Naive thymus-derived CD8-positive, alpha-beta T cell (primary cell): ENCODE measurements at regions not wholly inside any gene's neighbourhood (a gene's known extent, or its start where the extent isn't known, plus 50 kb on each side); places are given as distances from the start of the nearest gene placed in this dataset.
"Not testable (repeated sequence)": the region's sequence is repeated elsewhere in the genome, so short reads cannot be mapped to it uniquely, and the experiment has no call there.

ENCODE experiments used
- ATAC-seq, 2 donors: fragments of 150-1000 bp; cut with Tn5 transposase in 1 of 2; sonication (Bioruptor Pico), chemical (Tn5 transposase) in 1 of 2; 1 replicate in 1 of 2; 2 replicates in 1 of 2; pipeline ENCODE4 v1.10.0; 2021; ENCODE audit warnings: mild to moderate bottlenecking in 2 of 2, moderate library complexity in 2 of 2
- POLR2A ChIA-PET: fragments of 350-600 bp; sonication (Branson Sonifier 250); formaldehyde crosslinking; loops from one replicate; lab custom pipeline; 2021; ENCODE audit warnings: antibody characterized with exemption; lab: Charles Lee
- DNase-seq, 10 donors: peaks; one replicate each; pipeline versions ENCODE4 v3.0.0 to v3.0.0-alpha.2; 2020 to 2022
- H3K27ac Mint-ChIP-seq, 10 donors: one replicate each; pipeline ENCODE4 v1.8.0; 2020 to 2022; ENCODE audit warnings: mild to moderate bottlenecking in 10 of 10, mixed read lengths in 10 of 10, moderate library complexity in 4 of 10, inconsistent platforms in 1 of 10
- H3K27me3 Mint-ChIP-seq, 5 donors: one replicate each; pipeline ENCODE4 v1.8.0; 2021 to 2022; ENCODE audit warnings: mixed read lengths in 5 of 5
- H3K36me3 Mint-ChIP-seq, 3 donors: one replicate each; pipeline ENCODE4 v1.8.0; 2020 to 2022; ENCODE audit warnings: mixed read lengths in 3 of 3, mild to moderate bottlenecking in 2 of 3, inconsistent platforms in 1 of 3
- H3K4me1 Mint-ChIP-seq, 4 donors: one replicate each; pipeline ENCODE4 v1.8.0; 2021 to 2022; ENCODE audit warnings: mixed read lengths in 4 of 4
- H3K4me3 Mint-ChIP-seq, 10 donors: one replicate each; pipeline ENCODE4 v1.8.0; 2020 to 2022; ENCODE audit warnings: mild to moderate bottlenecking in 10 of 10, mixed read lengths in 10 of 10, moderate library complexity in 6 of 10, inconsistent platforms in 1 of 10
- H3K9me3 Mint-ChIP-seq, 9 donors: one replicate each; pipeline ENCODE4 v1.8.0; 2020 to 2022; ENCODE audit warnings: mixed read lengths in 9 of 9, mild to moderate bottlenecking in 3 of 9, inconsistent platforms in 1 of 9, moderate library complexity in 1 of 9

DNA sequence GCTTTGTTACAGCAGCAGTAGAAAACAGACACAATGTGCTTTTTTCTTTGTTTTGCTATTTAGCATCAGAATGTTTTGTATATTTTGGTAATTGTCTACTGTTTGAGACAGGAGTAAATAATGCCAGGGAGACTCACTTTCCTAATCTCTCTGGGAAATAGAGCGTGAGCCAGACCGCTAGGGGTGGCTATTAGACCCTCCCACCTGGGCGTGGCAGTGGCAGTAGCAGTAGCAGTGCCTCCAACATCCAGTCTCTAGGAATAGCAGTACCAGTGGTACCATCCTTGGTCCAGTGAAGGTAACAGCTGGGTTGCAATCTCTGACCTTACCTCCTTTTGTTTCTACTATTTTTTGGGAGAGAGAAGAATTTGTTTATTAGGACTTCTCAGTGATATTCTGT, 165.7 kb upstream of the MAGI2 start:
- Mint-ChIP-seq H3K27me3 (peaks cover 0 to 3% (median 0%) of the 10 kb centered on the region in 5 donors), H3K9me3 (peaks cover 0 to 5% (median 0%) of the 10 kb centered on the region in 9 donors), H3K4me3 (no peak overlapping the region), H3K36me3 (no peaks in the 10 kb centered on the region), H3K4me1 (no peaks in the 10 kb centered on the region), H3K27ac (no peak overlapping the region)
- DNase-seq (no peak), ATAC-seq (no peak)
- POLR2A ChIA-PET, result no interaction called here

- no peaks in the 10 kb centered on the region for H3K4me1 Mint-ChIP-seq
Observed at GRCh38 chr7:79615871-79616640, 162.6 kb upstream of the MAGI2 start.

GRCh38 chr7:79615466-79615865, 162.0 kb upstream of the MAGI2 start:
- H3K36me3 Mint-ChIP-seq, result no peaks in the 10 kb centered on the region
- H3K4me1 Mint-ChIP-seq, result no peaks in the 10 kb centered on the region
- no peak overlapping the region for H3K4me3 Mint-ChIP-seq
- no peak overlapping the region for H3K27ac Mint-ChIP-seq
- POLR2A ChIA-PET, result no interaction called here
- DNase-seq, result no peak
- ATAC-seq, result no peak
- H3K27me3 Mint-ChIP-seq, result peaks cover 0 to 3% (median 0%) of the 10 kb centered on the region in 5 donors
- H3K9me3 Mint-ChIP-seq, result peaks cover 0 to 5% (median 0%) of the 10 kb centered on the region in 9 donors

More at GRCh38 chr7:79615871-79616640, 162.6 kb upstream of the MAGI2 start:
- no peak overlapping the region for H3K27ac Mint-ChIP-seq
- H3K4me3 Mint-ChIP-seq, result no peak overlapping the region
- ATAC-seq (no peak), DNase-seq (no peak)
- H3K36me3 Mint-ChIP-seq, result no peaks in the 10 kb centered on the region
- peaks cover 0 to 5% (median 0%) of the 10 kb centered on the region in 9 donors for H3K9me3 Mint-ChIP-seq
- H3K27me3 Mint-ChIP-seq, result peaks cover 0 to 3% (median 0%) of the 10 kb centered on the region in 5 donors
- POLR2A ChIA-PET, result no interaction called here

GRCh38 chr7:79612903-79613302, 159.4 kb upstream of the MAGI2 start:
- Mint-ChIP-seq H3K27me3 (peaks cover 0 to 3% (median 0%) of the 10 kb centered on the region in 5 donors), H3K9me3 (peaks cover 0 to 5% (median 0%) of the 10 kb centered on the region in 9 donors), H3K27ac (no peak overlapping the region), H3K4me3 (no peak overlapping the region), H3K36me3 (no peaks in the 10 kb centered on the region), H3K4me1 (no peaks in the 10 kb centered on the region)
- ATAC-seq, result no peak
- POLR2A ChIA-PET, result no interaction called here
- DNase-seq, result no peak

- ATAC-seq (no peak), DNase-seq (no peak)
- Mint-ChIP-seq H3K9me3 (peaks cover 0 to 5% (median 0%) of the 10 kb centered on the region in 9 donors), H3K36me3 (no peaks in the 10 kb centered on the region), H3K27ac (no peak overlapping the region), H3K4me1 (no peaks in the 10 kb centered on the region), H3K4me3 (no peak overlapping the region), H3K27me3 (peaks cover 0 to 3% (median 0%) of the 10 kb centered on the region in 5 donors)
- POLR2A ChIA-PET, result no interaction called here
Observed at GRCh38 chr7:79612022-79612421, 158.6 kb upstream of the MAGI2 start.

- no peak for ATAC-seq
- Mint-ChIP-seq H3K4me3 (no peak overlapping the region), H3K36me3 (no peaks in the 10 kb centered on the region), H3K9me3 (peaks cover 0 to under 1% (median 0%) of the 10 kb centered on the region in 9 donors), H3K27me3 (no peaks in the 10 kb centered on the region), H3K27ac (no peak overlapping the region), H3K4me1 (no peaks in the 10 kb centered on the region)
- POLR2A ChIA-PET, result no interaction called here
- no peak for DNase-seq
Observed at GRCh38 chr7:79610748-79611304, 157.4 kb upstream of the MAGI2 start.

DNA sequence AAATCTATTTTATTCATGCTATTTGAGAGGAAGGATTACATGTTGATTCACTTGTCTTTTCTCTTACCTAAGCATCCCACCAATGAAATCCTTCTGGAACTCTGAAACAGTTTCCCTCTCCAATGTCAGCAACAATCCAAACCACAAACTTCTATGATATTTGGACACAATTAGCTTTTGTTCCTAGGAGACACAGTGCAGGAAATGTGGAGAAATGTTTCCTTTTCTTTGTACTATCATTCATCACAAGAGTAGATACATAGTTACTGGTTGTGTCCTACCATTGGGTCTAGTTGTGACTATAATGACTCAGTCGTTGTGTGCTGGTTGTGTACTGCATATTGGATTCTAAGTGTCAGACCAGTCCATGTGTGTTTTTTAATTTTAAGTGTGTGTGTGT, 156.8 kb upstream of the MAGI2 start:
- POLR2A ChIA-PET, result no interaction called here
- no peaks in the 10 kb centered on the region for H3K4me1 Mint-ChIP-seq
- H3K36me3 Mint-ChIP-seq, result no peaks in the 10 kb centered on the region
- H3K4me3 Mint-ChIP-seq, result no peak overlapping the region
- ATAC-seq, result no peak
- no peaks in the 10 kb centered on the region for H3K9me3 Mint-ChIP-seq
- H3K27ac Mint-ChIP-seq, result no peak overlapping the region
- DNase-seq, result no peak
- H3K27me3 Mint-ChIP-seq, result peaks cover 0 to under 1% (median 0%) of the 10 kb centered on the region in 5 donors

GRCh38 chr7:79608005-79608404, 154.5 kb upstream of the MAGI2 start:
- Mint-ChIP-seq H3K9me3 (peaks cover 0 to 4% (median 0%) of the 10 kb centered on the region in 9 donors), H3K4me3 (no peak overlapping the region), H3K4me1 (no peaks in the 10 kb centered on the region), H3K27ac (no peak overlapping the region), H3K27me3 (peaks cover 0 to 2% (median 0%) of the 10 kb centered on the region in 5 donors), H3K36me3 (no peaks in the 10 kb centered on the region)
- no peak for ATAC-seq
- DNase-seq, result no peak
- POLR2A ChIA-PET, result no interaction called here

- POLR2A ChIA-PET, result interaction anchor here (0.6 kb wide), 2 partner anchors 18 to 531 kb away, joined by 3 to 7 read pairs; no protein-coding TSS in a partner anchor
- H3K27me3 Mint-ChIP-seq, result peaks cover 0 to 2% (median 0%) of the 10 kb centered on the region in 5 donors
- DNase-seq (no peak), ATAC-seq (no peak)
- H3K36me3 Mint-ChIP-seq, result no peaks in the 10 kb centered on the region
- no peak overlapping the region for H3K4me3 Mint-ChIP-seq
- H3K4me1 Mint-ChIP-seq, result no peaks in the 10 kb centered on the region
- H3K9me3 Mint-ChIP-seq, result peaks cover 0 to 4% (median 0%) of the 10 kb centered on the region in 9 donors
- no peak overlapping the region for H3K27ac Mint-ChIP-seq
Observed at GRCh38 chr7:79604841-79605240, 151.4 kb upstream of the MAGI2 start.

GRCh38 chr7:79598351-79598750, 144.9 kb upstream of the MAGI2 start:
- no peak overlapping the region for H3K4me3 Mint-ChIP-seq
- POLR2A ChIA-PET, result no interaction called here

DNA sequence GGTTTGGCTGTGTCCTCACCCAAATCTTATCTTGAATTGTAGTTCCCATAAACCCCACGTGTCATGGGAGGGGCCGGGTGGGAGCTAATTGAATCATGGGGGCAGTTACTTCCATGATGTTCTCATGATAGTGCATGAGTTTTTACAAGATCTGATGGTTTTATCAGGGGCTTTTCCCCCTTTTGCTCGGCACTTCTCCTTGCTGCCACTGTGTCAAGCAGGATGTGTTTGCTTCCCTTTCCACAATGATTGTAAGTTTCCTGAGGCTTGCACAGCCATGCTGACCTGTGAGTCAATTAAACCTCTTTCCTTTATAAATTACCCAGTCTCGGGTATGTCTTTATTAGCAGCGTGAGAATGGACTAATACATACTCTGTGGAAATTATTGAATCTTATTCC, 141.2 kb upstream of the MAGI2 start:
- H3K36me3 Mint-ChIP-seq, POLR2A ChIA-PET, DNase-seq, H3K4me1 Mint-ChIP-seq, H3K27me3 Mint-ChIP-seq, H3K9me3 Mint-ChIP-seq, ATAC-seq, H3K27ac Mint-ChIP-seq, H3K4me3 Mint-ChIP-seq: not testable (repeated sequence)

More at GRCh38 chr7:79598351-79598750, 144.9 kb upstream of the MAGI2 start:
- no peaks in the 10 kb centered on the region for H3K9me3 Mint-ChIP-seq
- ATAC-seq, result no peak
- H3K27me3 Mint-ChIP-seq, result peaks cover 0 to 2% (median 0%) of the 10 kb centered on the region in 5 donors
- DNase-seq, result no peak
- H3K4me1 Mint-ChIP-seq, result no peaks in the 10 kb centered on the region
- H3K36me3 Mint-ChIP-seq, result no peaks in the 10 kb centered on the region
- H3K27ac Mint-ChIP-seq, result no peak overlapping the region

DNA sequence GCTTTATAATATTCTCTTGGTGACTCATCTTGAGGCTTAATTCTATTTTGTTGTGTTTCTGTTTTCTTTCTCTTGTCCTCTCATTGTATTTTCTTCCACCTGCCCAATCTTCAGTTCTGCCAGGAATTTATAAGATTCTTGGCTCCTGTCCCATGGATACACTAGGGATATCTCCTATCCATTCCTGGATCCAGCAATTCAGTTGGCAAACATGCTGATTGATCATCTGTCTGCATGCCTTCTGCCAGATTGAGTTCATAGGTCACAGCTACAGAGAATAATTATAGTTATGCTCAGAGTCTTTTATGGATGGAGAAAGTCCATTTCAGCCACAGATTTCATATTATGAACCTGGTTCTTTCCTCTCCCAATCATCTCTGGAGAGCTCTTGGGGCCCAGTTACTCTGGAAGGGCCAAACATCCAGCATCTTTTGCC, 140.4 kb upstream of the MAGI2 start:
- Mint-ChIP-seq H3K9me3 (no peaks in the 10 kb centered on the region), H3K36me3 (no peaks in the 10 kb centered on the region), H3K27ac (no peak overlapping the region), H3K4me1 (no peaks in the 10 kb centered on the region), H3K4me3 (no peak overlapping the region), H3K27me3 (peaks cover 0 to 2% (median 0%) of the 10 kb centered on the region in 5 donors)
- DNase-seq (no peak), ATAC-seq (no peak)
- POLR2A ChIA-PET, result interaction anchor here (0.7 kb wide), 1 partner anchor 46 kb away, joined by 3 read pairs; no protein-coding TSS in a partner anchor

DNA sequence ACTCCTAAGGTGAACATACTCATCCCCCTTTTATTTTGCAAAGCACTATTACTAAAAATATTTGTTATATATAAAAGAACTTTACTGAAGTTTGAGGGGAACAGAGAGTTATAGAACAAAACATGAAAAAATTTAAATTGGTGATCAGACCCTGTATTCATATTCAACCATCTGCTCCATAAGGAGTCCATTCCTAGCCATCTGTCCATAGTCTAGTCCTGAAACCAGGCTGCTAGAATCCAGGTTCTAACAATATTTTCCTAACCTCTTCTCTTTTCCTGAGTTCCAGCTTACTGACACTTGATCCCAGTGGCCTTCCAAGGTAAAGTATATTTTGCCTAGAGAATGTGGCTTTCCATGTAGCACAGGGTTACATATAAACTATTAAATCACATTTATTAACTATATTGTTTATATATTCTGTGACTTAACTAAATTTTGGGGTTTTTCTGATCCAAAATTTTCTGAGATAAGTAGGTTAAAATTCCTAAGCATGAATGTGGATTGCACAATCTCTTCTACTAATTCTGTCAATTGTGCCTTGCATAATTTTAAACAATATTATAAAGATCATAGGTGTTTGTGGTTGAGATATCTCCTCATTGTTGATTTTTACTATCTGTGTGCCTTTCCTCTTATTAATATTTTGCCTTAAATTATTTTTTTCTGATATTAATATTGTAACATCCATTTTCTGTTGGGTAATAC, 137.6 kb upstream of the MAGI2 start:
- H3K4me1 Mint-ChIP-seq, result no peaks in the 10 kb centered on the region
- POLR2A ChIA-PET, result no interaction called here
- DNase-seq (no peak), ATAC-seq (no peak)
- H3K27me3 Mint-ChIP-seq, result peaks cover 0 to 2% (median 0%) of the 10 kb centered on the region in 5 donors
- H3K4me3 Mint-ChIP-seq, result no peak overlapping the region
- no peak overlapping the region for H3K27ac Mint-ChIP-seq
- no peaks in the 10 kb centered on the region for H3K36me3 Mint-ChIP-seq
- peaks cover 0 to 2% (median 0%) of the 10 kb centered on the region in 9 donors for H3K9me3 Mint-ChIP-seq
